ENCODE measurements at regions not wholly inside any gene's neighbourhood (a gene's known extent, or its start where the extent isn't known, plus 50 kb on each side); places are given as distances from the start of the nearest gene placed in this dataset.

DNA sequence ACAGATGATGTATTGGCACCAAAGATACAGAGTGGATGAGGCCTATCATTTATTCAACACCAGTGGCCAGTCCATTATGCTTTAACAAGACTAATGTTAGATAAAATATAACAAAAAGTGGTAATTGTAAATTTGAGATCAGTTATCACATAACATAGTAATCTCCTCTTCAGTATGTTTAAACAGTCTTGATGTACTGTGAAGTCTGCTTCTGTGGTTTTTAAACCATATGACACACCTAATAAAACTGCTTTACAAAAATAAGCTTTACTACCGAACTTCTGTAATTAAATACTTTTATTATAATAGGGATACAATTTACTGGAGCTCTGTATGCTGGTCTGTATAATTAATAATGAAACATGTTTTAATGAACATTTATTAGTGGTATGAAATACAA lies 2156.1 kb upstream of the CELF4 start:
- no TSS peak for BruUV-seq (replicated peaks)
- H4K20me1 ChIP-seq (replicated peaks; ENCODE audit: control insufficient read depth, extremely low read depth, insufficient read depth, low read length) = no peaks in the 10 kb centered on the region
- H3K9me3 ChIP-seq (replicated peaks; ENCODE audit: control insufficient read depth, insufficient read depth, low read length) = no peaks in the 10 kb centered on the region
- no peaks in the 10 kb centered on the region for H3K36me3 ChIP-seq (ENCODE audit: control insufficient read depth in 2 of 2, extremely low read depth in 1 of 2, insufficient read depth in 2 of 2, low read length in 2 of 2)
- ChIA-PET POLR2A (no interaction called here), CTCF (interaction anchor here (1.3 to 1.4 kb wide), 2 partner anchors 11 to 438 kb away, joined by 3 read pairs; no protein-coding TSS in a partner anchor)
- intact Hi-C loops (cut with micrococcal nuclease) (no loop called here), dilution Hi-C loops (cut with MboI; ENCODE audit: extremely low pct_ligation_motif_present, low sequenced_read_pairs) (no loop called here)
- no peak for DNase-seq (ENCODE audit: low read depth, low spot score)
- no peak overlapping the region for H3K9ac ChIP-seq (replicated peaks; ENCODE audit: extremely low read depth, insufficient read depth, low read length)
- H3K79me2 ChIP-seq (ENCODE audit: control insufficient read depth, insufficient read depth, low read length) = no peaks in the 10 kb centered on the region
- TF ChIP-seq FOS (IDR thresholded peaks at IDR 0.05; ENCODE audit: borderline replicate concordance, insufficient read depth, low read length) (no peak), MAX (IDR thresholded peaks at IDR 0.05; ENCODE audit: insufficient read depth, insufficient read length) (no peak), JUN (IDR thresholded peaks at IDR 0.05; ENCODE audit: borderline replicate concordance, insufficient read depth, insufficient read length, low read depth) (no peak), POLR2A (IDR thresholded peaks at IDR 0.05; ENCODE audit: low read depth, low read length) (no peak), CTCF (IDR thresholded peaks at IDR 0.05; ENCODE audit: extremely low read depth in 1 of 2, insufficient read depth in 1 of 2, low read depth in 1 of 2, low read length in 2 of 2) (no peak), MYC (IDR thresholded peaks at IDR 0.05; ENCODE audit: low read depth, low read length) (no peak), EZH2 (IDR thresholded peaks at IDR 0.05; ENCODE audit: borderline replicate concordance, low read depth, low read length, severe bottlenecking) (no peak), POLR2AphosphoS5 (IDR thresholded peaks at IDR 0.05; ENCODE audit: insufficient read depth, low read depth, low read length) (no peak), GATA2 (IDR thresholded peaks at IDR 0.05; ENCODE audit: insufficient read depth, insufficient read length, low read depth, low read length) (no peak)
- no peak overlapping the region for H3K4me2 ChIP-seq (ENCODE audit: insufficient read depth, low read length)
- H3K4me1 ChIP-seq (ENCODE audit: control insufficient read depth, extremely low read depth, insufficient read depth, low read length) = no peaks in the 10 kb centered on the region
- H3K9me1 ChIP-seq (replicated peaks; ENCODE audit: control insufficient read depth, extremely low read depth, insufficient read depth, low read length) = no peaks in the 10 kb centered on the region
- H3K27ac ChIP-seq (ENCODE audit: insufficient read depth, low read depth, low read length) = no peak overlapping the region
- H3K4me3 ChIP-seq (replicated peaks in 1 of 3; ENCODE audit: insufficient read depth in 1 of 3, low read depth in 1 of 3, low read length in 3 of 3) = no peak overlapping the region
- no peaks in the 10 kb centered on the region for H3K27me3 ChIP-seq (ENCODE audit: control insufficient read depth in 2 of 2, insufficient read depth in 2 of 2, low read length in 2 of 2)
- no peak overlapping the region for H2AFZ ChIP-seq (ENCODE audit: low read depth, low read length)
- no peak for FAIRE-seq

All from endothelial cell of umbilical vein (primary cell).